GM23338 (cell line): ENCODE measurements at regions not wholly inside any gene's neighbourhood (a gene's known extent, or its start where the extent isn't known, plus 50 kb on each side); places are given as distances from the start of the nearest gene placed in this dataset.

ENCODE experiments used
- ATAC-seq: fragments of 200-7000 bp; cut with Tn5 transposase; 3 replicates; pipeline ENCODE4 v1.9.1; 2020
- DNase-seq: peaks from one replicate; pipeline ENCODE4 v3.0.0-alpha.2; 2015; ENCODE audit warnings: low spot score
- H2AFZ ChIP-seq: fragments of 200-600 bp; sonication (generic); 2 replicates; pipeline ENCODE4 v1.8.0; 2016; ENCODE audit warnings: antibody characterized with exemption, mild to moderate bottlenecking, moderate library complexity
- H3F3A ChIP-seq: fragments of 200-600 bp; sonication (generic); replicated peaks from 2 replicates; pipeline ENCODE4 v1.8.0; 2017; ENCODE audit warnings: antibody characterized with exemption, mixed run types, low read depth
- H3K27ac ChIP-seq: fragments of 200-600 bp; sonication (generic); 2 replicates; pipeline ENCODE4 v1.6.1; 2016; ENCODE audit warnings: low read depth
- H3K27me3 ChIP-seq: fragments of 200-600 bp; sonication (generic); 2 replicates; pipeline ENCODE4 v1.8.0; 2016; ENCODE audit warnings: mild to moderate bottlenecking, mixed run types, moderate library complexity; ENCODE audit not compliant: insufficient read depth
- H3K36me3 ChIP-seq: fragments of 200-600 bp; sonication (generic); 2 replicates; pipeline ENCODE4 v1.8.0; 2016; ENCODE audit warnings: mild to moderate bottlenecking; ENCODE audit not compliant: insufficient read depth
- H3K4me1 ChIP-seq: fragments of 200-600 bp; sonication (generic); 2 replicates; pipeline ENCODE4 v1.8.0; 2016; ENCODE audit warnings: mild to moderate bottlenecking, moderate library complexity; ENCODE audit not compliant: insufficient read depth
- H3K4me2 ChIP-seq: fragments of 200-600 bp; sonication (generic); 2 replicates; pipeline ENCODE4 v1.7.1; 2017; ENCODE audit warnings: mixed run types
- H3K4me3 ChIP-seq: fragments of 200-600 bp; sonication (generic); 2 replicates; pipeline ENCODE4 v1.6.1; 2016; ENCODE audit warnings: mixed run types
- H3K79me2 ChIP-seq: fragments of 200-600 bp; sonication (generic); replicated peaks from 2 replicates; pipeline ENCODE4 v1.8.0; 2017; ENCODE audit warnings: mild to moderate bottlenecking; ENCODE audit not compliant: insufficient read depth
- H3K9me2 ChIP-seq: fragments of 200-600 bp; sonication (generic); 2 replicates; pipeline ENCODE4 v1.8.0; 2017; ENCODE audit not compliant: insufficient read depth
- H4K20me1 ChIP-seq: fragments of 200-600 bp; sonication (generic); replicated peaks from 2 replicates; pipeline ENCODE4 v1.8.0; 2017; ENCODE audit warnings: mild to moderate bottlenecking; ENCODE audit not compliant: insufficient read depth
- H3K27ac Mint-ChIP-seq: 2 replicates; pipeline ENCODE4 v1.8.0; 2020; ENCODE audit warnings: inconsistent platforms, mild to moderate bottlenecking, moderate library complexity, mixed read lengths
- H3K27me3 Mint-ChIP-seq: 3 replicates; pipeline ENCODE4 v1.8.0; 2022; ENCODE audit warnings: low read depth, mild to moderate bottlenecking, moderate library complexity, mixed read lengths, inconsistent platforms; ENCODE audit not compliant: insufficient read depth, poor library complexity
- H3K36me3 Mint-ChIP-seq: 3 replicates; pipeline ENCODE4 v1.8.0; 2021; ENCODE audit warnings: low read depth, mild to moderate bottlenecking, inconsistent platforms, moderate library complexity, mixed read lengths
- H3K4me1 Mint-ChIP-seq: 3 replicates; pipeline ENCODE4 v1.8.0; 2020; ENCODE audit warnings: mild to moderate bottlenecking, inconsistent platforms, mixed read lengths
- H3K4me3 Mint-ChIP-seq: 3 replicates; pipeline ENCODE4 v1.8.0; 2021; ENCODE audit warnings: moderate library complexity, mild to moderate bottlenecking, inconsistent platforms, mixed read lengths
- H3K9me3 Mint-ChIP-seq: 3 replicates; pipeline ENCODE4 v1.8.0; 2020; ENCODE audit warnings: moderate library complexity, mild to moderate bottlenecking, inconsistent platforms, mixed read lengths
- CREB1 ChIP-seq: fragments of 250-450 bp; sonication (Bioruptor Pico); IDR thresholded peaks from 2 replicates; pipeline ENCODE4 v1.5.0; 2020; ENCODE audit warnings: low read depth, mild to moderate bottlenecking, moderate library complexity
- CTCF ChIP-seq, 2 experiments: fragments of 200-600 bp in 1 of 2; sonication (generic) in 1 of 2; conservative IDR thresholded peaks; 2 replicates each; pipeline versions ENCODE4 v1.5.1 to v1.6.1; 2016 to 2017; ENCODE audit warnings: antibody characterized with exemption in 2 of 2, low read depth in 2 of 2, mild to moderate bottlenecking in 2 of 2, moderate library complexity in 1 of 2
- ETS1 ChIP-seq: IDR thresholded peaks from 2 replicates; pipeline ENCODE4 v1.6.1; 2016; ENCODE audit warnings: antibody characterized with exemption
- EZH2 ChIP-seq: fragments of 200-600 bp; sonication (generic); IDR thresholded peaks from one replicate; pipeline ENCODE4 v1.8.0; 2017; ENCODE audit warnings: antibody characterized with exemption, mild to moderate bottlenecking, low read depth; ENCODE audit not compliant: unreplicated experiment
- EZH2phosphoT487 ChIP-seq: fragments of 200-600 bp; sonication (generic); IDR thresholded peaks from one replicate; pipeline ENCODE4 v1.8.1; 2018; ENCODE audit warnings: antibody characterized with exemption; ENCODE audit not compliant: unreplicated experiment
- NANOG ChIP-seq: IDR thresholded peaks from 2 replicates; pipeline ENCODE4 v1.6.1; 2016; ENCODE audit warnings: antibody characterized with exemption, borderline replicate concordance
- POLR2AphosphoS5 ChIP-seq: IDR thresholded peaks from 2 replicates; pipeline ENCODE4 v1.6.1; 2016; ENCODE audit warnings: antibody characterized with exemption, low read depth
- REST ChIP-seq: IDR thresholded peaks from one replicate; pipeline ENCODE4 v1.6.1; 2018; ENCODE audit warnings: antibody characterized with exemption; ENCODE audit not compliant: unreplicated experiment
- ZNF462 ChIP-seq: fragments of 250-450 bp; sonication (Bioruptor Pico); IDR thresholded peaks from 2 replicates; pipeline ENCODE4 v1.5.0; 2020; ENCODE audit warnings: mild to moderate bottlenecking, moderate library complexity

GRCh38 chr5:57382655-57383054 is 100.0 kb downstream of the ACTBL2 start (continued):
- TF ChIP-seq ZNF462 (CRISPR knock-in tag), result no peak

- peak; percentile 6 for DNase-seq
- no peak for TF ChIP-seq POLR2AphosphoS5
- TF ChIP-seq EZH2, result no peak
- no peak for TF ChIP-seq CTCF (conservative IDR thresholded peaks at IDR 0.05; ENCODE audit: low read depth in 2 of 2)
- TF ChIP-seq ETS1, result no peak
- no peak for TF ChIP-seq CREB1
- no peak for TF ChIP-seq REST
- TF ChIP-seq NANOG, result no peak
- TF ChIP-seq EZH2phosphoT487, result no peak
These were observed 112.2 kb downstream of the ACTBL2 start for GRCh38 chr5:57370376-57370775.

More at GRCh38 chr5:57370376-57370775, 112.2 kb downstream of the ACTBL2 start:
- Histone ChIP-seq H3K4me2 (no peak overlapping the region), H2AFZ (no peak overlapping the region), H3F3A (no peaks in the 10 kb centered on the region), H3K4me1 (peaks cover 12% of the 10 kb centered on the region), H3K27ac (no peak overlapping the region), H4K20me1 (no peaks in the 10 kb centered on the region), H3K4me3 (no peak overlapping the region), H3K27me3 (no peaks in the 10 kb centered on the region), H3K36me3 (no peaks in the 10 kb centered on the region), H3K79me2 (no peaks in the 10 kb centered on the region), H3K9me2 (peaks cover 13% of the 10 kb centered on the region; the same call in 1 of the 2 replicates)
- H3K27ac Mint-ChIP-seq, result no peak overlapping the region
- H3K27me3 Mint-ChIP-seq, result no peaks in the 10 kb centered on the region
- no peak overlapping the region for H3K4me3 Mint-ChIP-seq
- peaks cover 10% of the 10 kb centered on the region for H3K4me1 Mint-ChIP-seq
- ATAC-seq, result no peak
- H3K36me3 Mint-ChIP-seq, result no peaks in the 10 kb centered on the region
- no peaks in the 10 kb centered on the region for H3K9me3 Mint-ChIP-seq
